ENCODE measurements at regions not wholly inside any gene's neighbourhood (a gene's known extent, or its start where the extent isn't known, plus 50 kb on each side); places are given as distances from the start of the nearest gene placed in this dataset.

DNA sequence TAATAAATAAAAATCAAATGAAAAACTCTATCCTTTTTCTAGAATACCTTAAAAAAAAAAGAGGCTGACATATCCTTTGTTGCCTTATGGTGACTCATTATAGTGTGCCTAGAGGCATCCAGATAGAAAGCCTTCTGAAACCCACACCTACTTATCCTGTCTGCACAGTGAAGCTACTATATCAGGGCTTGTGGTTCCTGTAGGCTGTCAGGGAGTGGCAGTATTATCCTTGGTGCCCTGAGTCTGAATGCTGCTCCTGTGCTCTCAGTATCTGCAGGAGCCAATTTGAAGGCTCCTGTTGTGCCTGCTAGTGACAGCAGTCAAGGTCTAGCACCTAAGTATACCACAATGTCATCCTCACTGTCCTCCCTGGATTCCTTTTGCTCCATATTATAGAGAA is 168.4 kb upstream of the AVPR1A start:
- no peak for DNase-seq (ENCODE audit: low spot score)

GRCh38 chr12:63318933-63319332 is 167.9 kb upstream of the AVPR1A start:
- no peak for DNase-seq (ENCODE audit: low spot score)

- no peak for DNase-seq (ENCODE audit: low spot score)
These were observed 167.3 kb upstream of the AVPR1A start for GRCh38 chr12:63318313-63318712.

GRCh38 chr12:63317880-63318279 is 166.9 kb upstream of the AVPR1A start:
- DNase-seq (ENCODE audit: low spot score), result no peak

DNA sequence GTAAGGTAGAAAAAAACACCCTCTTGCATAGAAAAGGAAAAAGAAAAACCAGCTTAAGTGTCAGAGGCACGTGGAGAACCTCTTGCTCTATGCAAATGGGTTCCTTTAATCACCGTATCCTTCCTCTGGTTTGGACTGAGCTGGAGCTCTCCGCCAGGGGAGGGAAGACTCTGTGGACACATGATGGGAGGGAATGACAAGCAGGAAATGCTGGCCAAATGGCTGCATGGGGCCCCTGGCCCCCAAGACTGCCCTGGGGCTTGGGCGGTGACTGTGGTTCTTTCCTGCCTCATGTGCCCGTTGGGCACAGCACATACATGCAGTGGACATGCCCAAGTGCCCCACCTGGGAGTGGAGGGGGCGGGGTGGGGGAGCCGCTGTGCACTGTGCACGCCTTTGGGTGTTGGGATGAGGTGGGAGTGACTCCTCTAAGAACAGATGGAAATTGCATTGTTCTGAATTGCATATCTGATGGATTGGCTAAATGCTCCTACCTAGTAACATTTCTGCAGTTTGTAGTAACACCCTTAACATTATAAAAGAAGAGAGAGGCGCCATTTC is 166.4 kb upstream of the AVPR1A start:
- DNase-seq (ENCODE audit: low spot score), result no peak

DNA sequence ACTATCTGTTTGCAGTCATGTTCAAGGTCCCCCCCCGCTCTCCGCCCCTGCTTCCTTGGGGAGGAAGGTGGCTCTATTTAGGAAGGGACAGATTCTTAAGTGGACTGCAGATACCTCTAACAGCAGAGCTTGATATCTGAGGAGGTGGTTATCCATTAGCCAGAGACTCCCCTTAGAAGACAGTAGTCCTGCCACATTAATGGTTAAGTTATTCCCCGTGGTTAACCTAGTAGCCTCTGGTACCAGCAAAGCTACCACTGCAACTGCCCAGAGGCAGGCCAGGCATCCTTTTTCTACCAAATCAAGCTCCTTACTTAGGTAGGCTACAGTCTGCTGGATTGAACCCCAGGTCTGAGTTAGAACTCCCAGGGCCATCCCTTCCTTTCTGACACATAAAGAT is 162.1 kb upstream of the AVPR1A start:
- no peak for DNase-seq (ENCODE audit: low spot score)

- DNase-seq (ENCODE audit: low spot score), result no peak
These were observed 157.7 kb upstream of the AVPR1A start for GRCh38 chr12:63308671-63309070.

DNA sequence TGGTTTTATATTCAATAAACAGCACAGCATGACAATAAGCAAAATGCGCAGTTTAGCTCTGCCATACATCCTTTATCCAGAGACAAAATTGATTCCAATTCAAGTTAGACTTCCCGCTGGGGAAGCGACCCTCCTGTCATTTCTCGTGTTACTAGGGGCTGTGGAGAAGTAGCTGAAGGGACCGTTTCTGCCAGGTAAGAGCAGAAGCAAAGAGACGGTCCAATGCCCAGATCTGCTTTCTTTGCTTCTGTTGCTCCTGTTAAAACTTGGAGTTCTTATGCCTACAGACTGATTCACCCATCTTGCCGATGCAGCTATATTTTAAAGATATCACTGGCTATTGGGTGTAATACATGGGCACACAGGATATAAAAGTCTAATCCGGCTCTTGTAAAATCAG is 156.8 kb upstream of the AVPR1A start:
- no peak for DNase-seq (ENCODE audit: low spot score)

- no peak for DNase-seq (ENCODE audit: low spot score)
These were observed 155.2 kb upstream of the AVPR1A start for GRCh38 chr12:63305901-63306875.

DNA sequence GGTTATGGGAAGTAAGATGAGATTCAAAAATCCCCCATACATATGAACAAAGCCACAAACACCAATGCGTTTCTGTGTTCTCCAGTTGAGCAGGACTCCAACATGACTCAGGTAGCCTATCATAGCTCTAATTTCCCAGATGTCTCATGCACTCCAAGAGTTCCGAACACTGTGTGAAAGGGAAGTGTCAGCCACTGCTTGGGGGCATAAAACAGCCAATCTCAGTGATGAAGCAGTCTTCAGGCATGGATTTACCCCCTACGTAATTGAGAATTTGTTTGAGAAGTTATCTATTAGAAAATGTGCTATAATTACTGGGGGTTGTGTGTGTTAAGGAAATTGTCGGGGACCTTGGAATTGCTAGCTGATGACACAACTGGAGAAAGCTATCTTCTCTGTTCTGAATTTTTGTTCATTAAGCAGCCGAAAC is 153.9 kb upstream of the AVPR1A start:
- DNase-seq (ENCODE audit: low spot score), result no peak

DNA sequence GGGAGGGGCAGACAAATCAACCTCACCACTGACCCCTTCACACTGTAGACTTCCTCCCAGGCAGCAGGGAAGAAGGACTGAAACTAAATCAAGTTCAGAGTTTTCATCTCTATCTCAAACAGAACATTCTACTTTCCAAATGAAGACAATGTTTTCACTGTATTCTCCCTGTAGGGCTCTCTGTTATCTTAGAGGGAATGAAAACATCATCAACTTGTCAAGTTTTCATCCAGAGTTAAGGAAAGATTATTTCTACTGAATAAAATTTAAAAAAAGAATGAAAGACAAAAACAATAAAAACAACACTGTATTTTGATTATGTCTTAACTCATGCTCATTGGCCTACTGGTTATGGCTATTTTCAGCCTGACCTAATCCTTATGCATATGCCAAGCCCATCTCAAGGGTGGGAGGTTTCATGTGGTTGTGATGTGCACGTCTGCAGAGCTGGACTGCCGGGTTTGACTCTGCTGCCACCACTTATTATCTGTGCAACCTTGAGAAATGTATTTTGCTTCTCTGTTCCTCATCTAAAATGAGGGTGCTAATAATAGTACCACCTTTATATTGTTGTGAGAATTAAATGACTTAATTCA is 152.0 kb upstream of the AVPR1A start:
- no peak for DNase-seq (ENCODE audit: low spot score)

DNA sequence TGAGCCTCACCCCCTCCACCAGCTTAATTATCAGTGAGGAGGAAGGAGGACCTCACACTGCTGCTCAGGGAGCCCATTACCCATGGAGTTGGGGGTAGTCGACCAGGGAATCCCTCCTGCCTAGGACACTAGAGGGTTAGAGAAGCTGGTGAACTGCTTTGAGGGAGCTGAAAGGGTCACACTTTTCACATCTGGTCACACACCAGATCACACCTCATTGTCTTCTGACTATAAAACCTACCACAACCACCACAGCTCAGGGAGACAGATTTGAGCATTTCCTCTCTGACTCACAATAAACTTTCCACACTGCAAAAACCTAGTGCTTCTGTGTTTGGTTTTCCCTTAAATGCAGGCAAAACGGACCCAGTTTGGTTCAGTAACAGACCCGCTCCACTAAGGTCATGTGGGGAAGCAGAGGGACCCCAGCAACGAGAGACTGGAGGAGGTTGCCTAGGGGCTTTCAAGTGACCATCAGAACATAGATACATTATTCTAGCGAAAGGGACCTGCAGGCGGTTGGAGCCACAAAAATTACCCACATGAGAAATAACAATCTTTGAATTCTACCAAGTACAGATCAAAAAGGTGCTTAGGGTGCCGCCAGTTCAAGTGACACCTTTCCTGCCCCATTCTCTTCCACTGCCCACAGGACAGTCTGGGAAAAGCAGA is 151.4 kb upstream of the AVPR1A start:
- no peak for DNase-seq (ENCODE audit: low spot score)

DNA sequence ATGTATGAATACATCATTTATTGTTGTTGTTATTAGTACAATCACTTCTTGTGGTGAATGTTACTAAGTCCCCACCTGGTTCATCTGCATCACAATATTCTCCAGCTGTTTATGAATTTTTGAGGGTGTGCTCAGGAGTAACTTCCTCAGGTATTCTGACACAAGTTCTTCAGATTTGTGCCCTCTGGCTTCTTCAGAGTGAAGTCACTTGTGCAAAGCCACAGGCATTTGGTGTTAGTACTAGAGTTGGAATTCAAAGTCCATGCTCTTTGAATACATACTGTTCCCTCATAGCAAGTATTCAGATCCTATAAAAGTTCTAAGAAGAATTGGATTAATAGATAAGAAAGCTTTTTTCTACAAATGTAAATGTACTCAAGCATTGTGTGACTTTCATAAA is 150.3 kb upstream of the AVPR1A start:
- DNase-seq (ENCODE audit: low spot score), result no peak

- no peak for DNase-seq (ENCODE audit: low spot score)
These were observed 147.5 kb upstream of the AVPR1A start for GRCh38 chr12:63298386-63298930.

- DNase-seq (ENCODE audit: low spot score), result no peak
These were observed 143.3 kb upstream of the AVPR1A start for GRCh38 chr12:63294327-63294632.

GRCh38 chr12:63292471-63293221 is 141.6 kb upstream of the AVPR1A start:
- DNase-seq (ENCODE audit: low spot score), result no peak

DNA sequence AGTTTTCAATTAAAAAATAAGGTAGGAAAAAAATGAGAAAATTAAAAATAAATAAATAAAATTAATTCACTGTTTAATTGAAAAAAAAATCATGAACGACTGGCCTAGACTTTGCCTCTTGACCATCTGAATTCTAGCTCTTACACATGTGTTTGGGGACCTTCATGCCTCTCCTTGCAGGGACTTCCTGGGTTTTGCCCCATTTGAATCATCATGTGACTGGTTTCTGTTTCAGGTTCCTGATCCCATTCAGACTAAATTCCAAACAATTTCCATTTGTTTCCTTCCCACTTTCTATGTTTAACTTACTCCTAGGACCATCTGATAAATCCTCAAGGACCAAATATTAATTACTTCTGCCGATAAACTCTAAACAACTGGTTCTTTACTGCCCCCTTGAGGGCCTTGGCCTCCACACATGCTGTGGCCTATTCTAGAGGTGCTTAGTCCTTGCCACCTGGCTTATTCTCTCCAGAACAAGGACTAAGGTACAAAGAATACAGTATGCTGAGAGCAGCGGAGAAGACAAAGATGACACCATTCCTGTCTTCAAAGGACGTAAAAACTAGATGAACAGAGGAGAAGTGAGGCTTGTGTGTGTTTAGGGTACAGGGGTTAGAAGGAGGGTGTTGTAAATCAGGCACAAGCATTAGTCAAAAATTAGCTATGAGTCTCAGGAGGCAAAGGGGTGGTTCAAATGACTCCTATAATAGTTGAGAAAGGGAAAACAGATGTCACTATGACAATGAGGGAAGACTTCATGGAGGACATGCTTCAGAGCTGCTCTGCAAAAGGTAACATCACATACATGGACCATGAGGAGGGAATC is 125.8 kb upstream of the AVPR1A start:
- DNase-seq (ENCODE audit: low spot score), result no peak

GRCh38 chr12:63266988-63267387 is 116.0 kb upstream of the AVPR1A start:
- DNase-seq (ENCODE audit: low spot score), result no peak

GRCh38 chr12:63264629-63265028 is 113.6 kb upstream of the AVPR1A start:
- DNase-seq (ENCODE audit: low spot score), result no peak

DNA sequence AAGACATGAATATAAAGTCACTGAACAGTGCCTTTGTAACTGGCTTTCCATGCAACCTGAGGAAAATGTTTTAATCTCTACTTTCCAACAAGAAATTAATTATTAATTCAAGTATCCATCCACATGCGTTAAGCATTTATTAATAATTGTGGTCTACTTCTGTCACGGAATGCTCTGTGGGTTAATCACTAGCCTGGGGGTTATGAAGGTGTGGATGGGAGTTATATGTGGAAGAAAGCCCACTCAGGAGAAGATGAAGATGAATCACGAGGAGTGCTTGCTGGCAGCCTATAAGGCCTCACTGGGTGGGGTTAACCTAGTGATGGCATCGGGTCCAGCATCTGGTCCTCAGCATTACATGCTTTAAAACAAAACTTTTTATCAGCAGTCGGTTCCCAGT is 99.5 kb upstream of the AVPR1A start:
- DNase-seq (ENCODE audit: low spot score), result no peak

- no peak for DNase-seq (ENCODE audit: low spot score)
These were observed 87.9 kb upstream of the AVPR1A start for GRCh38 chr12:63238892-63239291.
